ENCODE measurements at regions not wholly inside any gene's neighbourhood (a gene's known extent, or its start where the extent isn't known, plus 50 kb on each side); places are given as distances from the start of the nearest gene placed in this dataset.

GRCh38 chr20:5492937-5493336, 117.9 kb downstream of the GPCPD1 start:
- Histone ChIP-seq H3K4me3 (ENCODE audit: low read depth in 2 of 2, low read length in 1 of 2) (no peak overlapping the region), H3F3A (replicated peaks; ENCODE audit: insufficient read depth) (no peaks in the 10 kb centered on the region), H3K9me3 (no peaks in the 10 kb centered on the region), H3K79me2 (ENCODE audit: insufficient read depth) (no peaks in the 10 kb centered on the region), H3K4me2 (no peak overlapping the region), H3K9me2 (no peaks in the 10 kb centered on the region), H4K20me1 (ENCODE audit: insufficient read depth) (no peaks in the 10 kb centered on the region), H3K27ac (ENCODE audit: low read depth in 2 of 2, low read length in 1 of 2) (no peak overlapping the region), H3K27me3 (ENCODE audit: insufficient read depth) (no peaks in the 10 kb centered on the region), H3K9ac (no peak overlapping the region), H3K4me1 (ENCODE audit: control insufficient read depth in 1 of 2, insufficient read depth in 2 of 2, low read depth in 1 of 2, low read length in 1 of 2) (peaks cover 0 to 12% of the 10 kb centered on the region in 2 experiments; a peak in 1 of 4 replicates), H3K36me3 (replicated peaks in 1 of 2; ENCODE audit: control insufficient read depth in 1 of 2, insufficient read depth in 2 of 2, low read length in 1 of 2) (no peaks in the 10 kb centered on the region), H2AFZ (ENCODE audit: low read depth) (no peak overlapping the region)
- ChIA-PET POLR2A (no interaction called here), CTCF (no interaction called here)
- no peak for TF ChIP-seq POLR2AphosphoS5 (IDR thresholded peaks at IDR 0.05; ENCODE audit: low read depth, low read length)
- TF ChIP-seq MAX (IDR thresholded peaks at IDR 0.05; ENCODE audit: low read depth) = no peak
- no peak for TF ChIP-seq MEF2A (IDR thresholded peaks at IDR 0.05; ENCODE audit: borderline replicate concordance, low read depth)
- TF ChIP-seq REST (IDR thresholded peaks at IDR 0.05; ENCODE audit: low read depth, low read length) = no peak
- TF ChIP-seq USF1 (IDR thresholded peaks at IDR 0.05; ENCODE audit: borderline replicate concordance, low read depth) = no peak
- TF ChIP-seq SMC3 (IDR thresholded peaks at IDR 0.05; ENCODE audit: low read depth, low read length) = no peak
- TF ChIP-seq MXI1 (IDR thresholded peaks at IDR 0.05; ENCODE audit: low read depth, low read length) = no peak
- no peak for TF ChIP-seq EP300 (IDR thresholded peaks at IDR 0.05; ENCODE audit: borderline replicate concordance in 1 of 2, low read depth in 1 of 2, low read length in 1 of 2)
- no peak for TF ChIP-seq JUND (IDR thresholded peaks at IDR 0.05)
- no peak for TF ChIP-seq RAD21 (IDR thresholded peaks at IDR 0.05; ENCODE audit: low read length)
- TF ChIP-seq YY1 (IDR thresholded peaks at IDR 0.05; ENCODE audit: low read depth) = no peak
- no peak for TF ChIP-seq FOXJ3 (CRISPR knock-in tag; IDR thresholded peaks at IDR 0.05)
- TF ChIP-seq FOSL2 (IDR thresholded peaks at IDR 0.05; ENCODE audit: borderline replicate concordance, low read depth) = no peak
- TF ChIP-seq ZBTB33 (IDR thresholded peaks at IDR 0.05; ENCODE audit: borderline replicate concordance, low read depth) = no peak
- no peak for TF ChIP-seq FOXM1 (IDR thresholded peaks at IDR 0.05; ENCODE audit: low read depth)
- no peak for TF ChIP-seq TCF12 (IDR thresholded peaks at IDR 0.05)
- no peak for TF ChIP-seq PBX3 (IDR thresholded peaks at IDR 0.05)
- no peak for TF ChIP-seq USF2 (IDR thresholded peaks at IDR 0.05; ENCODE audit: borderline replicate concordance, low read depth, low read length)
- DNase-seq = no peak
- WGBS (ENCODE audit: low lambda C conversion rate) = 76% methylated on average over 5 of the region's 5 CpGs

Measured in SK-N-SH (cell line).